ENCODE measurements at regions not wholly inside any gene's neighbourhood (a gene's known extent, or its start where the extent isn't known, plus 50 kb on each side); places are given as distances from the start of the nearest gene placed in this dataset.

GRCh38 chr14:65945327-65945726 lies 532.8 kb downstream of the FUT8 start:
- no peak for TF ChIP-seq CTCF (IDR thresholded peaks at IDR 0.05)
- no peak for TF ChIP-seq POLR2A (IDR thresholded peaks at IDR 0.05)
